SU-DHL-6 (cell line): ENCODE measurements at regions not wholly inside any gene's neighbourhood (a gene's known extent, or its start where the extent isn't known, plus 50 kb on each side); places are given as distances from the start of the nearest gene placed in this dataset.

Experiments
- H2AFZ ChIP-seq: fragments of 200-600 bp; sonication (generic); 2 replicates; pipeline ENCODE4 v1.6.1; 2014; ENCODE audit warnings: low read depth, mild to moderate bottlenecking, moderate library complexity, mixed read lengths, antibody characterized with exemption, low read length; ENCODE audit not compliant: severe bottlenecking
- H3F3A ChIP-seq: fragments of 200-600 bp; shearing (Covaris generic); 2 replicates; pipeline ENCODE4 v1.6.0; 2016; ENCODE audit warnings: antibody characterized with exemption, mild to moderate bottlenecking; ENCODE audit not compliant: insufficient read depth
- H3K27ac ChIP-seq: fragments of 200-600 bp; sonication (generic); 2 replicates; pipeline ENCODE4 v1.5.1; 2016; ENCODE audit warnings: low read depth, mild to moderate bottlenecking, low read length, moderate library complexity, mixed read lengths
- H3K27me3 ChIP-seq: fragments of 200-600 bp; sonication (generic), shearing (Covaris generic); 2 replicates; pipeline ENCODE4 v1.6.0; 2014; ENCODE audit warnings: mild to moderate bottlenecking, low read length
- H3K36me3 ChIP-seq: fragments of 200-600 bp; sonication (generic); 2 replicates; pipeline ENCODE4 v1.6.1; 2014; ENCODE audit warnings: mild to moderate bottlenecking, low read length, mixed read lengths
- H3K4me2 ChIP-seq: fragments of 300-600, 200-600 bp; shearing (Covaris generic), sonication (generic); 2 replicates; pipeline ENCODE4 v1.6.0; 2014; ENCODE audit warnings: low read length, low read depth, mild to moderate bottlenecking; ENCODE audit not compliant: poor library complexity, severe bottlenecking
- H3K4me3 ChIP-seq: fragments of 200-600 bp; sonication (generic); 2 replicates; pipeline ENCODE4 v1.5.1; 2014; ENCODE audit warnings: antibody characterized with exemption, low read length, mild to moderate bottlenecking, mixed read lengths; ENCODE audit not compliant: insufficient read depth, poor library complexity, severe bottlenecking
- H3K79me2 ChIP-seq: fragments of 200-600 bp; sonication (generic); 2 replicates; pipeline ENCODE4 v1.6.1; 2014; ENCODE audit warnings: mild to moderate bottlenecking, low read length, moderate library complexity; ENCODE audit not compliant: insufficient read depth
- H3K9ac ChIP-seq: fragments of 200-600 bp; sonication (generic); 2 replicates; pipeline ENCODE4 v1.7.0; 2014; ENCODE audit warnings: mild to moderate bottlenecking, low read length
- H3K9me2 ChIP-seq: fragments of 200-600 bp; sonication (generic); replicated peaks from 2 replicates; pipeline ENCODE4 v1.6.1; 2014; ENCODE audit warnings: low read length; ENCODE audit not compliant: insufficient read depth
- H3K9me3 ChIP-seq: fragments of 200-600 bp; sonication (generic); 2 replicates; pipeline ENCODE4 v1.6.1; 2014; ENCODE audit warnings: low read length, mixed read lengths; ENCODE audit not compliant: insufficient read depth
- H4K20me1 ChIP-seq: fragments of 200-600 bp; sonication (generic); 2 replicates; pipeline ENCODE4 v1.6.1; 2014; ENCODE audit warnings: low read depth, mild to moderate bottlenecking, antibody characterized with exemption, low read length, moderate library complexity, mixed read lengths
- CTCF ChIP-seq: fragments of 200-600 bp; sonication (generic); IDR thresholded peaks from one replicate; pipeline ENCODE4 v1.5.1; 2017; ENCODE audit warnings: antibody characterized with exemption, mild to moderate bottlenecking, low read length, moderate library complexity; ENCODE audit not compliant: insufficient read depth, poor library complexity, severe bottlenecking
- EZH2phosphoT487 ChIP-seq: fragments of 200-600 bp; sonication (generic), shearing (Covaris generic); conservative IDR thresholded peaks from 2 replicates; pipeline ENCODE4 v1.6.1; 2018; ENCODE audit warnings: mild to moderate bottlenecking, antibody characterized with exemption, low read length, moderate library complexity, mixed read lengths

- no peak overlapping the region for H3K9ac ChIP-seq
- H3K79me2 ChIP-seq: no peaks in the 10 kb centered on the region
- H3K36me3 ChIP-seq: no peaks in the 10 kb centered on the region
- no peaks in the 10 kb centered on the region for H4K20me1 ChIP-seq
- H3K9me2 ChIP-seq: no peaks in the 10 kb centered on the region
- H2AFZ ChIP-seq: no peak overlapping the region
- no peaks in the 10 kb centered on the region for H3K9me3 ChIP-seq
- TF ChIP-seq CTCF (no peak), EZH2phosphoT487 (no peak)
- no peaks in the 10 kb centered on the region for H3F3A ChIP-seq
- no peak overlapping the region for H3K4me3 ChIP-seq
- no peak overlapping the region for H3K4me2 ChIP-seq
- no peak overlapping the region for H3K27ac ChIP-seq
- H3K27me3 ChIP-seq: no peaks in the 10 kb centered on the region
Measured at GRCh38 chr3:16056217-16056616, 118.3 kb upstream of the GALNT15 start.

- no peaks in the 10 kb centered on the region for H3K36me3 ChIP-seq
- no peaks in the 10 kb centered on the region for H3K79me2 ChIP-seq
- H3K9me2 ChIP-seq: no peaks in the 10 kb centered on the region
- H4K20me1 ChIP-seq: no peaks in the 10 kb centered on the region
- no peak overlapping the region for H3K4me2 ChIP-seq
- H3K9me3 ChIP-seq: no peaks in the 10 kb centered on the region
- no peak overlapping the region for H3K27ac ChIP-seq
- H3K27me3 ChIP-seq: no peaks in the 10 kb centered on the region
- H3F3A ChIP-seq: no peaks in the 10 kb centered on the region
- no peak overlapping the region for H3K9ac ChIP-seq
- TF ChIP-seq CTCF (no peak), EZH2phosphoT487 (no peak)
- H2AFZ ChIP-seq: no peak overlapping the region
- H3K4me3 ChIP-seq: no peak overlapping the region
Measured at GRCh38 chr3:16058521-16058920, 116.0 kb upstream of the GALNT15 start.

GRCh38 chr3:16059081-16059537, 115.4 kb upstream of the GALNT15 start:
- Histone ChIP-seq H3K36me3 (no peaks in the 10 kb centered on the region), H2AFZ (no peak overlapping the region), H3K4me2 (no peak overlapping the region), H3K9me2 (no peaks in the 10 kb centered on the region), H3F3A (no peaks in the 10 kb centered on the region), H3K79me2 (no peaks in the 10 kb centered on the region), H3K4me3 (no peak overlapping the region), H3K9me3 (no peaks in the 10 kb centered on the region), H3K27ac (no peak overlapping the region), H3K9ac (no peak overlapping the region), H4K20me1 (no peaks in the 10 kb centered on the region), H3K27me3 (no peaks in the 10 kb centered on the region)
- no peak for TF ChIP-seq EZH2phosphoT487
- TF ChIP-seq CTCF: no peak
